Panc1 (cell line): ENCODE measurements at regions not wholly inside any gene's neighbourhood (a gene's known extent, or its start where the extent isn't known, plus 50 kb on each side); places are given as distances from the start of the nearest gene placed in this dataset.

Experiments
- CTCF ChIP-seq: fragments of 450-650 bp; IDR thresholded peaks from 2 replicates; pipeline ENCODE4 v1.5.1; 2017; ENCODE audit warnings: mild to moderate bottlenecking
- POLR2AphosphoS5 ChIP-seq: IDR thresholded peaks from 2 replicates; pipeline ENCODE4 v1.6.1; 2012; ENCODE audit warnings: mild to moderate bottlenecking, low read depth, low read length, moderate library complexity

GRCh38 chr12:88781909-88782308, 201.6 kb upstream of the KITLG start:
- TF ChIP-seq CTCF (no peak), POLR2AphosphoS5 (no peak)
